ENCODE measurements at regions not wholly inside any gene's neighbourhood (a gene's known extent, or its start where the extent isn't known, plus 50 kb on each side); places are given as distances from the start of the nearest gene placed in this dataset.

GRCh38 chr1:212525479-212526110, 83.0 kb upstream of the ATF3 start:
- TF ChIP-seq CTCF (conservative IDR thresholded peaks at IDR 0.05 in 1 of 2, IDR thresholded peaks at IDR 0.05 in 1 of 2; ENCODE audit: extremely low read depth in 1 of 2, insufficient read depth in 1 of 2, low read depth in 1 of 2, low read length in 2 of 2) (no peak), EZH2 (IDR thresholded peaks at IDR 0.05; ENCODE audit: borderline replicate concordance, low read length) (no peak)
